ENCODE measurements at regions not wholly inside any gene's neighbourhood (a gene's known extent, or its start where the extent isn't known, plus 50 kb on each side); places are given as distances from the start of the nearest gene placed in this dataset.

DNA sequence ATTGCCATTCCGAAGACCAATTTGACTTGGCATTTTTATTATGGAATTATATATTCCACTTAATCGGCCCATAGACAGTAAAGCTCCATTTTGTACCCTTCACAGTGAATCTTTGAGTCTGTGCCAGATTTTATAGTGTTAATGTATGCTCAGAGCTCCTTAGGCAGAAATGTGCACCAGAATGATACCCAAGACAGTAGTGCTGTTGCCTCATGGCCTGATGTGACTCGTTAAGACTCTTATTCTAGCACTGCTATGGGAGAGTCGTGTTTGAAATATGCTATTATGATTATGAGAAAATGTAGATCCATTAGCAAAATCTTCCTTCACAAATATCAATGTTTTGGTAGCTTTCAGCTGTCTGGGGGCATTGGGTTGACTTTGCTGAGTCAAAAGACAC, 209.8 kb upstream of the RAG2 start:
- no peak for DNase-seq

DNA sequence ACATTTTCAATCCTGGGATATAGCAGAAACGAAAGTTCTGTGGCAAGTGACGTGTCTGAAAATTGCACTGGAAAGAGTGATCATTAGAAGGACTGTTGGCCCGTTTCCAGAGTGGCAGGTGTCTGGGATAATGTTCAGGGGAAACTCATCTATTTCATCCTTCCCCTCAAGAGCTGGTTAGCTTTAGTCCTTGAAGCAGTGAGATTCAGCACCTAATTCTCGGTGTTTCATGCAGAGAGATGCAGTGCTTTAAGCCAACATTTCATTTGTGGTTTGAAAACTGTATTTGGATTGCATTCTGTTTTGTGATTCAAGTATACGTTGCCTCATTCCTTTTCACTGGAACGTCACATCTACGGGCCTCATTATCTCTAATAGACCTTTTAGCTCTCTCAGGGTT, 205.0 kb upstream of the RAG2 start:
- DNase-seq: no peak

DNA sequence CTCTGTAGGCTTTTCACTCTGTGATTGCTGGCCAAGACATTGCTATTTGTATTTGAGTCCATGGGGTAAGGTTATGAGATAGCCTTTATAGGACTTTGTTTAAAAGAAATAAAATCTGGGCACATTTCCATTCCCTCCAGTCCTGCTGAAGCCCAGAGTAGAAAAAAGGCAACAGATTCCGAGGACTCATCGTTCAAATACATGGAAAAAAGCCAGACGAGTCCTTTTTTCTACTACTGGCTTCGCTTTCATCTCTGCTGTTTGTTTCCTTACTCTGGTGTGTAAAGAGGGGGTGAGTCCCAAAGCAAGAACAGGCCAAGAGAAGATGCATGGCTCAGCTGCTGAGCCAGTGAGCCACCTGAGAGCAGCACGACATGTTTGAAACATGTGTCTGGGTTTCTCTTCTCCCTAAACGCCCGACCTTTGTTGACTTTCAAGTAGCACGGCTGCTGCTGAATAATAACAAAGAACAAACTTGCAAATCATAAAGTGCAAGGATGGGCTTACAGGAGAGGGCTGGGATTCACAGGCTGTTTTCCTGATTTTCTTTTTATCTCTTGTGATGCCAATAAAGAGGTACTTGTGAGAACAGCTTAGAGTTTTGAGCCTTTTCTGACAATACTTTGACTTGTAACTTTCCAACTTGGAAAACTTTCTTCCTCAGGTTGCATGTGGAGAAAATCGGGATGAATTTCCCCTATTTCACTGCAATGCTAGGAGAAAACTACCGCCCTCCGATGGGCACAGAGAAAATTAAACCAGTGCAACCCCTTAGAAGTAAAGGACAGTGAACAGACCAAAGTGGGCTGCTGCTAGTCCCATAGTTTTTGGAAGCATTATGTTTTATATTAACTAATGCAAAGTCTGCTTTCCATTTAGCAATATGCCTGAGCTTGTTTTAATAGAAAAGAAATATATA, 195.2 kb upstream of the RAG2 start:
- DNase-seq: peak; percentile 1

DNA sequence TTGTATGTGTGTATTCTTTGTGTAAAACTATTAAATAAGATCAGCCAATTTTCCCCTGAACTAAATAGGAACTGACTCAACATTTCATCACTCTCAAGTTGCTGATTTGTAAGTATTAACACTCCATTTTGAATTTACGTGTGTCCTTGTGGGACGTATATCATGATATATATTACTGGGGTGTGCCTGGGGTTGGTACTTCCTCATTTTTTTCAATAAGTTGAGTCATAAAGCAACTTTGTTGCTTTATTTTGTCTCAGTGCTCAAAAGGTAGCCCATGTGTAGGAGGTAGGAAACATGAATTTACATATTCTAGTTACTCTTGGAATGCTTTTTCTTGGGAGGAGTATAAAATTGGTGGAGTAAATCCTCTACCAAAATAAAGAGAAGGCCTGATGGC, 193.9 kb upstream of the RAG2 start:
- DNase-seq: no peak

DNA sequence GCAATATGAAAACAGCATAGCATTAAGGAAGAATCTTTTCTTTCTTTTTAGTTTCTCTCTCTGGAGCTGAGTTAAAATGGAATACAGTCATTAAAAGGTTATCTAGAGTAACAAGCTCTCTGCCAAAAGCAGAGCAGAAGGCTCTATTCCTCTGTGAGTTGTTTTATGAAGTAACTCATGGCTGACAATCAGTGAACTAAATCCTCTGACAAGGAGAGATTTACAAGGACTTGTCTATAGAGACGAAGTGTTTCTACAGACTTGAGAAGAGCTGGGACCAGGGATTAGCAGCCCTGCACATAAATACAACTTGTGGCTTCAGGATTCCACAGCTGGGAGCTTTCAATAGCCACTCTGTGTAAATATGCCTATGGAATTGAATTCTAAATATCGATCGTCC, 192.5 kb upstream of the RAG2 start:
- no peak for DNase-seq

DNA sequence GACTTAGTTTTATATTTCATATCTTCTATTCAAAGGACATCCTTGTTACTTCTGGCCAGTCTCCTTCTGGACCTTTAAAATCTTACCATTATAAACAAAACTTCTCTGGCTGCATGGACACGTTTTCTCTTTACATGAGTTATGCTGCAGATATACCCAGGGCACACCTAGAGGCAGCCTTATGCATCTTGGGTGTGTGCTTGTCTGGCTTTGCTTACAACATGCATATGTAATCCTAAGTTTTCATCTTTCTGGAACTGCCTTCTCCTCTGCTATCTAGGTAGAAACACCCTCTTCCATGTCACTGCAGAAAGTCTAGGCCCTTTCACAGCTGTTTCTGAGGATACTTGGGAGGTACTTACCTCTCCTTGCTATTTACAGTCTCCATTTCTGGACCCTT, 185.8 kb upstream of the RAG2 start:
- DNase-seq: no peak

DNA sequence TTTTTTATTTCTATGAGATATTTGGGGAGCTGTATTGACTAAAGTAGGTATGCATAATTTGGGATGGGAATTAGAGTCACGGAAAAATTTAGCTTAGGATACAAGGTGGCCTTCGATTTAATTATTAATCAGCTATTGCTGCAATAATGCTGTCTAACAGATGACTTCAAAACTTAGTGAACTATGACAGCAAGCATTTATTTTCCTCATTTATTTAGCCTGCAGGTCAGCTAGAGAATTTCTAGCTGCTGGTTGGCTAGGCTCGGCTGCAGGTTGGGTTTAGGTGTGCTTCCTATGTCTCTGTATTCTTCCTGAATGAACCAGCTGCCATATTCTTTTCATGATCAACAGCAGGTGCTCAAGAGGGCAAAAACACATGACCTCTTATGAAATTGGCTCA, 181.8 kb upstream of the RAG2 start:
- no peak for DNase-seq

DNA sequence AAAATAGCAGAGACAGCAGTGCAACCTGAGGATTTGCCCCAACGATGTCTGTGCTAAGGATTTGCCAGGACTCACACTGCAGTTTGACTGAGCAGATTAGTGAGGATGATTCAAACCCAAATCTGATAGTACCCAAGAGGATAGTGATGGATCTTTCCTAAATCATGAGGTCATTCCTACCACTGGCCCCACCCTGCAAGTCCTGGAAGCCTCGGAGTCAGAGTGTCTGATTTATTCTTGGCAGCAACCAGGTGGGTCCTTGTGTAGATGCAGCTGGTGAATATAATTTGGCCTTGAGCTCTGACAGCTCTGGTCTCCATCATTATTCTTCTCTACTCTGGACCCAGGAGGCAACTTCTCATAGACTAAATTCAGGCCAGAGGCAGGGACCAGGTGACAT, 179.3 kb upstream of the RAG2 start:
- peak; percentile 4 for DNase-seq

DNA sequence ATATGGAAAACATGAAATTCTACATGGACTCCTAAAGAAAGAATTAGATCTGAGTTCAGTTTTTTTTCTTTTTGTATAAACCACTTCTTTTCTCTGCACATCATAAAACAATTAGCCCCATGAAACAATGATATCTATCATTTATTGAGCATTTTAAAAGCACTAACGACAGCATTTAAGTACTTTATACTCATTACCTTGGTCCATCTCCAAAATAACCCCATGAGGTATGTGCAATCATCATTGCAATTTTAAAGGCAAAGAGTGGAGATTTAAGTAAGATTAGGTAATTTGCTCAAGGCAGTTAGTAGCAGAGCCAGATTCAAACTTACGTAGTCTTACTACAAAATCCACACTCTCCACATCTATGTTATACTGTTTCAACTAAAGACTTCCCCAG, 177.7 kb upstream of the RAG2 start:
- no peak for DNase-seq

DNA sequence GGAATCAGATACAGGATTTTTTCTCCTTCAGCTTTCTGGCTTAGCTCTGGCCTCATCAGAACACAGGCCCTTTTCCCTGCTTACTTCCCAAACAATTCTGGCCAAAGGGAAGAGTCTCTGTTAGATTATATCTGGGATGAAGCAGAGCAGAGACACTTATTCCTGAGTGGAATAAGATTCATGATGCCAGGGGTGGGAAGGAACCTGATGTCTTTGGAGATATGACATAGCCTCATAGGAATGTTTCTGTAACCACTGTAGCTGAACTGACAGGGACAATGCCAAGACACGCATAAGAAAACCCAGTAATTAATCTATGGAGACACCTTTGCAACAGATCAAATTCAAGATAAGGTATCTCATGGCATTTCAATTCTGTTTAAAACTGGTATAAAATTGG, 177.1 kb upstream of the RAG2 start:
- peak; percentile 23 for DNase-seq

DNA sequence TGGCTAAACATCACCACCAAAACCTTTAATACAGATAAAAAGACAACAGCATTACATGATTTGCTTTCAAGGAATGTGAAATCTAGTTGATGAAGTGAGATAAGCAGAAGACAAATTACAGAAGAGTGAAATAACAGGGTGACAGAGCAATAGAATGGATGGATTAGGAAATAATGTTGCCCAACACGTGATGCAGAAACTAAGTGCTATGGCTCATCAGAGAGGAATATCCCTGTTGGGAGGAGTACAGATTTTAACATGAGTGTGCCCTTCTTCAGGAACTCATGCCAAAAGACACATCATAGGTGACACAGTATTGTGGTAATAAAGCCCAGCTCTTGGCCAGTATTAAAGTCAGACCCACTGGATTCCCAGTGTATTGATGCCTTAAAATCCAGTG, 176.6 kb upstream of the RAG2 start:
- DNase-seq: peak; percentile 72

DNA sequence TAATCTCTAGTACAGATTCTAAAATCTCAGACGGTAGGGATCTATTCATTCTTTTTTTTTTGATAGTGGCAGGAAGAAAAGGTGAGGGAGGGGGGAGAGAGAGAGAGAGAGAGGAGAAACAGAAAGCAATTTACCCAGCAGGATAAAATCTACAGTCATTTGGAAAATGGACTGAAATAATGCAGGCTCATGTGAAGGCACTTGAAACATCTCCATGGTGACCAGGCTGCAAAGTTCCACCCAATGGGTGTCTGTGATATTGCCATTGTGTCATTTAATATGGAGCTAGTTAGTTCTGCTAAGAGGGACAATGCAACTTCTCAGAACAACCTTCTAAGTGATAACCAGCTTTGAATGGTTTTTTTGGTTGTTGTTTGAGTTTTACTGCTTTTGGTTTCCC, 165.2 kb upstream of the RAG2 start:
- DNase-seq: no peak

DNA sequence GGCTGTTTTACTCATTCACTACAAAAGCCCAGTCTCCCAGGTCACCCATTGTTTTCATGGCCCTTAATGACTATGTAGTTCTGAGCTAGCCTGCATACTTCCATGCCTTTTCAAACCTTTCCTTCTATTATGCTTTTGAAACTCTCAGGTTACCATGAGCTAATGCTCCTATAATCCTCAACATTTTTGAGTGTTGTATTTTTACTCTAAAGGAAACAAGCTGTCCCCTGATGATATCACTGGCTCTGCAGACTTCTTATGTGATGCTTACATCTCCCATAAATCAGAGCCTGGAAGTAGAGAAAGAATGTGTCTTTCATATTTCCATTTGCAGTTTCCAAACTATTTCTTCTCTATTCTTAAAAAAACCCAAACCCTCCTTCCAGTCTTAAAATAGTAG, 159.0 kb upstream of the RAG2 start:
- DNase-seq: peak; percentile 0

DNA sequence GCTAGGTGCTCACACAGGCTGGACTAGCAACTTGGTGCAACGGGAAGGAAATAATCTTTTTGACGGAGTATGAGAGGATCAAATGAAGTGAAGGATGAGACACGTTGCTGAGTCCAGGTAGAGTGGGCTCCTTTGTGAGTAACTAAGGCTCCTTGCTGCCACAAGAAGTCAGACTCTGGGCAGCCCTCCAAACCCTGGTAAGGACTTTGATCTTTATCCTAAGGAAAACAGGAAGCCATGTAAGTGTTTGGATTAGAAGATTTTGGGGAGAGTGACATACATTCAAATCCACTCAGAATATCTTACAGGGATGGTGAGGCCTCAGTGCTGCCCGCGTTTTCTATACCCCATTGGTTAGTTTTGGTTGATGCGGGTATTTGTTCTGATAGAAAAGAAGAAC, 155.9 kb upstream of the RAG2 start:
- no peak for DNase-seq

DNA sequence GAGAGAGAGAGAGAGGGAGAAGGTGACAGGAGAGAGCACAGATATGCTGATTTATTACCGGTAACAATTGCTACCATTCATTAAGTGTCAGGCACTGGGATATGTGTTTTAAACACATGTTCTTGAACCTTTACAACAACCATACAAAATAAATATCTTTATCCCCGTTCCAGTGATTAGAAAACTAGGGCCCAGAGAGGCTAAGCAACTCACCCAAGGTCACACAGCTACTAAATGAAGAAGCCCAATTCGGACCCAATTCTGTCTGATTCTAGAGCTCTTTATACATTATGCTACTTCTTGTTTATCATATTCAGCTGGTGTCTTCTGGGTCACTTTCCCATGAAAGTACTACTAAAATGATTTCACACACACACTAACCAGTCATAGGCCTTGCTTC, 154.0 kb upstream of the RAG2 start:
- DNase-seq: no peak

DNA sequence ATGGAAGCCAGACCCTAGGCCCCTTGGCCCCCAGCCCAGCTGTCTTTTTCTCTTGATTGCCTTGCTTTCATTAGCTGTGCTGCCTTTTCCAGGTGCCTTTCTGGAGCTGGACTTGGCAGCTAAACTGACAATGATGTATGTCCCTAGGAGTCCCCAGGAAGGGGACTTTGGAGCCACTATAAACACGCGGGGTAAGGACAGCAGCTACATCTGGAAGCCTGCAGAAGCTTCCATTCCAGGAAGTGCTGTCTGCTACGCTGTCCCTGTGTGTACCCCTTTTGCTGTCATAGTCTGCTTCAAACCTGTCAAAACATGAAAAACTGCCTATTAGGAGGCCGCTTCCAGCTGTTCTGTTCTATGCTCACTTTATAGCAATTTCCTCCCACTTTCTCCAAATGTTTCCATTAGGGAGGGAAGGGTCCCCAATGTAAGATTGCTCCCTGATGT, 153.3 kb upstream of the RAG2 start:
- DNase-seq: no peak

DNA sequence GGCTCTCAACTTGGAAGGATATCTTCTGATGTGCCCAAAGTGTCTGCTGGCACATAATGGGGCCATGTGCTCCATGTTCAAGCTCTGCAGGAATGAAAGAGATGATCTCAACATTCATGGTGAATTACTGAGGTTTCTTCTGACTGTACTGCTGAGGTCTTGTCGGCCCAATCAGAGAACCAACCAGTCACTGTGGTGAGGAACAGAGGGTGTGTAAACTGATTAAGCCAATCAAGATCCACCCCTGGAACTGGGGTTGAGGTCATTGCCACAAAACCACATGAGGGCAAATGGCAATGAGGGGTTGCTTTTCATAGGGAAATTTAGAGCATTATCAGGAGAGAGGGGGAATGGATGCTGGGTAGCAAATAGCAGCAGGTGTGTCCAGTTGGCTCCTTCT, 152.3 kb upstream of the RAG2 start:
- no peak for DNase-seq

DNA sequence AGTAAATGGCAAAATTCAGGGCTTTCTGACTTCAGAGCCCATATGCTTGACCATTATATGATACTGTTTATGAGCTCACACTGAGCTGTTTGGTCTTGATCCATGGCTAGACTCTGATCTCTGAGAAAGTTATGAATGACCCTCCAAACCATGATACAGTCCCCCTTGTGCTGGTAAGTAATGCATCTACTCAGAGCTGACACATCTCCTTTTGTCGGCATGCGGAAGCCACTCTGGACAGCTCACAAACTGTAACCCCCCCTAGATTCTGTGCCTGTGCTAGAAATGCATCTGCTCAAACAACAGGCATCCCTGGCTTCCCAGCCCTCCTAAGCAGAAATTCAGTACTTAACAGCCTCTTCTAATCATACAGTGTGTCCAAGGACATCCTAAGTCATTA, 150.8 kb upstream of the RAG2 start:
- no peak for DNase-seq

DNA sequence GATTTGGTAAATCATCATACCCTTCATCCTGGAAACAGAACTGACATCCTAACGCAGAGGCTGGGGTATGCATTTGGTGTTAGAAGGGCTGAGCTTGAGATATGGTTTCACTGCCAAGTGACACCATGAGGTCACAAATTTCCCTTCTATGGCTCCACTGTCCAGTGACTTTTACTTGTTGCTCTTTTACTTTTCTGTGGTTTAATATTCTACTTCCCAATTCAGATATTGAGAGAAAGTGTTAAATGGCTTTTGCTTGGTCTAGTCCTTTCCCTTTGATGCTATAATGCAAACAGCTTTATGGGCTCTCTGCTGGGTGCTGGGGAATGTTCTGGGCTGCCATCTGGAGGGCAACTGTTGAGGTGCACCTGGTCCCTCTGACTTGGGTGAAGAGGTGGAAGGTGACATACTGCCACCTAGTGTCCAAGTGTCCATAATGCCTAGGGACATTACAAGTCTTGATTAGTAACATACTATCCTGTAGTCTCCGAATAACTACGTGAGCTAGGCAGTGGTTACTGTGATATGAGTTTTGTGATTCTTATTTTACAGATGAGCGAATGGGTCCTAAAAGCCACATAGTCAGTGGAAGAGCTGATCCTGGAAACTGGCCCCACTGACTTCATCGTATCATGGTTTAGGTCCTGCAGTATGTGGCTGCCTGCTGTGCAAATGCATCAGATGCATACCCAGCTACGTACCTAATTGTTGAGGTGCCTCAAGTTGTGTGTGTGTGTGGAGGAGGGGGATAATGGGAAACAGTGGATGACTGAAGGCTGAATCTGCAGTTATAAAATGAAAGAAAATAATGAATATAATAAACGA, 149.1 kb upstream of the RAG2 start:
- peak; percentile 85 for DNase-seq

DNA sequence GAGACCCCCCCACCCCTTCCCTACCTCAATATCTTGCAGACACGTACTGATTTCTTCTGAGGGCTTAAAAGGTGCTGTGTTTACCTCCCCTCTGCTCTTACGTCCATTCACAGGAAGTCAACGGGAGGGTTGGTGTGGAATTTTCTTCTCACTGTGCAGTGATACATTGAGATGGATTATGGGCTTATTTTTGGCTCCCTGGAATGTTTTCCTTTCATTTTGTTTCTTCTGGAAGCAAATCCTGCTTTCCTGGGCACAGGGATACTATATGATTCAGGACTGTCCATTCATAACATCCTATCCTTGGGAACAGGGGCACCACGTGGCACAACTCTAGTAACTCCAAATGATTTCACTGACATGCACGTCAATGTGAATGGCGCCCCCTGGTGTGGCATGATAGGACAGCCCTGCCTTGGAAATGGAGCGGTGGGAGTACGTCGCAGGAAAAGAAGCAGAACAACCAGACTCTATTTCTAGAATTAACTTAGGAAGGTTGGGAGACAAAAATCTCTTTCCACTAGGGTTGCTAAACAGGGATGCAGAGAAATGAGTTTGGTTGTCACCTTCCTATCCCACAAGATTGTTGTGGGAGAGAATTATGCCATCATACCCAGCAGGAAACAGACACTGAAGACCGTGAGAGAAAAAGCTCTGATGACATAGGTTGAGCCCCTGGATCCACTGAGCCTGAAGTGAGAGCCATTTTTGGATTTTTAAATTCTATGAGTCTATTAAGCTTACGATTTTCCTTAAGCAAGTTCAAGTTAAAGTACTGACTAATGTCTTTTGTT, 146.5 kb upstream of the RAG2 start:
- peak; percentile 56 for DNase-seq

DNA sequence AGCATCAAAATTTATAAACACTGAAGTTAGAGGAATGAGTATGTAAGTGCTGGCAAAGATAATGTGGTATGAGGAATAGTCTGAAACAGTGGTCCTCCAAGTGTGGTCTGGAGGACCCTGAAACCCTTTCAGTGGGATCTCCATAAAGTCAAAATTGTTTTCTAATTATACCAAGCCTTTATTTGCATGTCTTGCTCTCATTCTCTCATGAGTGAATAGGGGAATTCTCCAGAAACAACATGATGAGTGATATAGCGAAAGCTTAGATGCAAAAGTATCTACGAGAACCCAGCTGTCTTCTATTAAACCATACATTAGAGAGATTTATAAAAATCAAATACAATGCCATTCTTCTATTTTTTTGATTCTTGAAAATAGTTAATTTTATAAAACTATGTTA, 145.0 kb upstream of the RAG2 start:
- DNase-seq: no peak

DNA sequence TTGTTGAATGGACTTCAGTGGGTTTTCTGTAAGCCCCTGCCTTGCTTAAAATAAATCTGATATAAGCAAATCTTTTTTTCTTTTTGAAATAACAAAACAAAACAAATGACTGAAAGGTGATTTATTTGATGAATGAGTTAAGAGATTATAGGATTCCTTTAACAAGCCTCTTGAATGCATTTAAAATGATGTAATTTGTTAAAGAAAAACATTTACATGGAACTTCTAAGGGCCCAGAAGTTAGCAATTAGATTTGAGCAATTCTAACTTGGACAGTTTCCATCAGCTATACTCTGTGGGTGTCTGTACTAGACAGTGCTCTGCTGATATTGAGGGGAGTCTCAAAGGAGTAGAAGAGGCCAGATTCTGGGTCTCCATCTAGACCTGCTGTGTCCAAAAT, 143.5 kb upstream of the RAG2 start:
- peak; percentile 5 for DNase-seq

DNA sequence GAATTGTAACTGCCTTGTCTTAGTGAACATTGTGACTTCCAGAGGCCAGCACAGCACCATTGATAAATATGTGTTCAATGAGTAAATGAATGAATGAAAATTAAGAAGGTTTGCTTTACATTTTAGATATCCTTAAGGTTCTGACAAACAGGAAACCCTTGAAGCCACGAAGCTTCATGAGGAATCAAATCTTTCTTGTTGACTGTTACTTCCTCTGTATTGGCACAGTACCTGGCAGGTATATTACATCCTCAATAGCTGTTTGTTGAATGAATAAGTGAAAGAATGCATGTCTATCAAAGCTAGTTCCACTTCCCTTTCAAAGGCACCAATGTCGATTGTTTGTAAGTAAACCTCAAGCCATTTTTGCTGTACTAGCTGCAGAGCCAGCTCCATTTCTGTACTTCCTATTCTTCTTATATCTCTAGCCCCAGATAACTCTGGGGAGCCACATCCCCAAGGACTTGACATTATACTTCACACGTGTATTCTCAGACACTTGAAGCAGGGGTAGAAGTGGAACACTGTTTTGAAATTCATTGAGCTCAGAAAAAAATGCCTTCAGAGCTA, 140.3 kb upstream of the RAG2 start:
- no peak for DNase-seq
